ENCODE measurements at regions not wholly inside any gene's neighbourhood (a gene's known extent, or its start where the extent isn't known, plus 50 kb on each side); places are given as distances from the start of the nearest gene placed in this dataset.

- Mint-ChIP-seq H3K4me3 (ENCODE audit: unreplicated experiment) (no peak overlapping the region), H3K9me3 (ENCODE audit: unreplicated experiment) (no peaks in the 10 kb centered on the region)
Measured at GRCh38 chrX:44723426-44723825, 120.4 kb upstream of the DUSP21 start.

GRCh38 chrX:44708470-44708869, 135.4 kb upstream of the DUSP21 start:
- peak overlapping the region; percentile 78 for H3K27ac Mint-ChIP-seq (ENCODE audit: unreplicated experiment)
- no peak for TF ChIP-seq CTCF (IDR thresholded peaks at IDR 0.05; ENCODE audit: unreplicated experiment)
- H3K27me3 Mint-ChIP-seq (ENCODE audit: unreplicated experiment): no peaks in the 10 kb centered on the region
- DNase-seq (ENCODE audit: low spot score): no peak
- H3K4me1 Mint-ChIP-seq (ENCODE audit: unreplicated experiment): peaks cover 4% of the 10 kb centered on the region
- H3K36me3 Mint-ChIP-seq (ENCODE audit: low read depth, unreplicated experiment): no peaks in the 10 kb centered on the region
- no peaks in the 10 kb centered on the region for H3K9me3 Mint-ChIP-seq (ENCODE audit: unreplicated experiment)
- no peak overlapping the region for H3K4me3 Mint-ChIP-seq (ENCODE audit: unreplicated experiment)

More at GRCh38 chrX:44723426-44723825, 120.4 kb upstream of the DUSP21 start:
- H3K36me3 Mint-ChIP-seq (ENCODE audit: low read depth, unreplicated experiment): no peaks in the 10 kb centered on the region
- no peak for DNase-seq (ENCODE audit: low spot score)
- TF ChIP-seq CTCF (IDR thresholded peaks at IDR 0.05; ENCODE audit: unreplicated experiment): no peak
- H3K4me1 Mint-ChIP-seq (ENCODE audit: unreplicated experiment): no peaks in the 10 kb centered on the region
- no peaks in the 10 kb centered on the region for H3K27me3 Mint-ChIP-seq (ENCODE audit: unreplicated experiment)
- H3K27ac Mint-ChIP-seq (ENCODE audit: unreplicated experiment): no peak overlapping the region

GRCh38 chrX:44705817-44706551, 137.8 kb upstream of the DUSP21 start:
- H3K4me3 Mint-ChIP-seq (ENCODE audit: unreplicated experiment): no peak overlapping the region
- no peaks in the 10 kb centered on the region for H3K36me3 Mint-ChIP-seq (ENCODE audit: low read depth, unreplicated experiment)
- no peak for DNase-seq (ENCODE audit: low spot score)
- H3K27ac Mint-ChIP-seq (ENCODE audit: unreplicated experiment): no peak overlapping the region
- no peaks in the 10 kb centered on the region for H3K27me3 Mint-ChIP-seq (ENCODE audit: unreplicated experiment)
- H3K9me3 Mint-ChIP-seq (ENCODE audit: unreplicated experiment): no peaks in the 10 kb centered on the region
- no peak for TF ChIP-seq CTCF (IDR thresholded peaks at IDR 0.05; ENCODE audit: unreplicated experiment)
- peaks cover 4% of the 10 kb centered on the region for H3K4me1 Mint-ChIP-seq (ENCODE audit: unreplicated experiment)

- Mint-ChIP-seq H3K4me1 (ENCODE audit: unreplicated experiment) (no peaks in the 10 kb centered on the region), H3K27me3 (ENCODE audit: unreplicated experiment) (no peaks in the 10 kb centered on the region), H3K4me3 (ENCODE audit: unreplicated experiment) (no peak overlapping the region), H3K36me3 (ENCODE audit: low read depth, unreplicated experiment) (no peaks in the 10 kb centered on the region), H3K27ac (ENCODE audit: unreplicated experiment) (no peak overlapping the region), H3K9me3 (ENCODE audit: unreplicated experiment) (no peaks in the 10 kb centered on the region)
- no peak for TF ChIP-seq CTCF (IDR thresholded peaks at IDR 0.05; ENCODE audit: unreplicated experiment)
- DNase-seq (ENCODE audit: low spot score): no peak
Measured at GRCh38 chrX:44698357-44698756, 145.5 kb upstream of the DUSP21 start.

- Mint-ChIP-seq H3K4me3 (ENCODE audit: unreplicated experiment) (no peak overlapping the region), H3K36me3 (ENCODE audit: low read depth, unreplicated experiment) (no peaks in the 10 kb centered on the region), H3K27ac (ENCODE audit: unreplicated experiment) (no peak overlapping the region), H3K27me3 (ENCODE audit: unreplicated experiment) (no peaks in the 10 kb centered on the region), H3K4me1 (ENCODE audit: unreplicated experiment) (no peaks in the 10 kb centered on the region), H3K9me3 (ENCODE audit: unreplicated experiment) (no peaks in the 10 kb centered on the region)
- DNase-seq (ENCODE audit: low spot score): no peak
- no peak for TF ChIP-seq CTCF (IDR thresholded peaks at IDR 0.05; ENCODE audit: unreplicated experiment)
Measured at GRCh38 chrX:44693255-44693654, 150.6 kb upstream of the DUSP21 start.

Measured in endothelial cell (in vitro differentiated cells).